A549 (cell line): ENCODE measurements at regions not wholly inside any gene's neighbourhood (a gene's known extent, or its start where the extent isn't known, plus 50 kb on each side); places are given as distances from the start of the nearest gene placed in this dataset.

ENCODE experiments used
- ATAC-seq, 2 experiments: fragments of 200-7000 bp in 1 of 2; fragments of >200 bp in 1 of 2; cut with Nextera tagmentation in 1 of 2; cut with Tn5 transposase in 1 of 2; 3 replicates each; pipeline versions ENCODE4 v1.8.0 to v1.9.1; 2018 to 2020; ENCODE audit warnings: mild to moderate bottlenecking in 1 of 2, moderate library complexity in 1 of 2
- CTCF ChIA-PET: fragments of 300-600 bp; sonication (Branson Sonifier 250); formaldehyde crosslinking; extraction: SDS; loops from one replicate; lab custom pipeline; 2021; ENCODE audit warnings: antibody characterized with exemption, inconsistent platforms; lab: Yijun Ruan, JAX
- POLR2A ChIA-PET: fragments of 350-600 bp; formaldehyde crosslinking; extraction: SDS; loops from one replicate; lab custom pipeline; 2021; ENCODE audit warnings: antibody characterized with exemption, inconsistent platforms; lab: Yijun Ruan, JAX
- DNase-seq, 2 experiments: peaks; one replicate each; pipeline versions ENCODE4 v3.0.0 to v3.0.0-alpha.2; 2011 to 2016; ENCODE audit warnings: low read depth in 1 of 2, low spot score in 1 of 2
- FAIRE-seq: peaks from 2 replicates; lab custom pipeline; 2011; peaks lifted over from hg19 to GRCh38; lab: Jason Lieb, UNC
- H3K27ac ChIP-seq, 2 experiments: fragments of >200 bp; sonication (Bioruptor Twin); formaldehyde crosslinking; 3 replicates each; pipeline ENCODE4 v1.5.1; 2016 to 2017
- H3K4me1 ChIP-seq: fragments of >200 bp; sonication (Bioruptor Twin); formaldehyde crosslinking; 3 replicates; pipeline ENCODE4 v1.6.1; 2016
- H3K4me2 ChIP-seq: fragments of >200 bp; sonication (Bioruptor Twin); formaldehyde crosslinking; 3 replicates; pipeline ENCODE4 v1.6.1; 2016
- H3K4me3 ChIP-seq: fragments of >200 bp; sonication (Bioruptor Twin); formaldehyde crosslinking; 3 replicates; pipeline ENCODE4 v1.5.1; 2016
- H3K9me3 ChIP-seq: fragments of >200 bp; sonication (Bioruptor Twin); formaldehyde crosslinking; 3 replicates; pipeline ENCODE4 v1.6.1; 2016
- CEBPB ChIP-seq, 2 experiments: fragments of >200 bp in 1 of 2; sonication (Bioruptor Twin) in 1 of 2; formaldehyde crosslinking in 1 of 2; IDR thresholded peaks; 2 replicates each; pipeline ENCODE4 v1.6.1; 2012 to 2016
- CHD2 ChIP-seq: fragments of 150-350 bp; IDR thresholded peaks from 2 replicates; pipeline ENCODE4 v1.6.1; 2014; ENCODE audit warnings: low read length; ENCODE audit not compliant: partially characterized antibody
- EHMT2 ChIP-seq: fragments of 200-600 bp; sonication (generic); IDR thresholded peaks from 2 replicates; pipeline ENCODE4 v1.6.1; 2016; ENCODE audit warnings: antibody characterized with exemption, low read depth, mild to moderate bottlenecking, moderate library complexity
- EP300 ChIP-seq, 2 experiments: fragments of >200 bp; sonication (Bioruptor Twin); formaldehyde crosslinking; IDR thresholded peaks; 2 replicates in 1 of 2; 3 replicates in 1 of 2; pipeline ENCODE4 v1.6.1; 2016 to 2017
- FOSB ChIP-seq: fragments of 250-450 bp; sonication (Bioruptor Pico); IDR thresholded peaks from 2 replicates; pipeline ENCODE4 v1.5.0; 2020; ENCODE audit warnings: mild to moderate bottlenecking, moderate library complexity
- FOSL2 ChIP-seq, 2 experiments: fragments of 450-650 bp in 1 of 2; fragments of >200 bp in 1 of 2; sonication (Bioruptor Twin) in 1 of 2; formaldehyde crosslinking; IDR thresholded peaks; 2 replicates each; pipeline versions ENCODE4 v1.5.0 to v1.6.1; 2016 to 2020; ENCODE audit warnings: mild to moderate bottlenecking in 1 of 2, moderate library complexity in 1 of 2
- HDAC2 ChIP-seq: fragments of 200-600 bp; sonication (generic); IDR thresholded peaks from 2 replicates; pipeline ENCODE4 v1.6.1; 2016
- HEYL ChIP-seq: fragments of 250-450 bp; sonication (Bioruptor Pico); IDR thresholded peaks from 2 replicates; pipeline ENCODE4 v1.8.0; 2021; ENCODE audit warnings: mild to moderate bottlenecking, moderate library complexity
- HOXA7 ChIP-seq: fragments of 250-450 bp; sonication (Bioruptor Pico); IDR thresholded peaks from 2 replicates; pipeline ENCODE4 v1.5.0; 2020; ENCODE audit warnings: mild to moderate bottlenecking, moderate library complexity
- HOXB5 ChIP-seq: fragments of 250-450 bp; sonication (Bioruptor Pico); IDR thresholded peaks from 2 replicates; pipeline ENCODE4 v1.5.0; 2020; ENCODE audit warnings: mild to moderate bottlenecking, moderate library complexity
- KDM1A ChIP-seq: fragments of 200-600 bp; sonication (generic); IDR thresholded peaks from 2 replicates; pipeline ENCODE4 v1.6.1; 2016; ENCODE audit warnings: low read depth, mild to moderate bottlenecking
- MAZ ChIP-seq: fragments of 150-350 bp; IDR thresholded peaks from 2 replicates; pipeline ENCODE4 v1.6.1; 2014; ENCODE audit warnings: antibody characterized with exemption, low read depth, low read length, borderline replicate concordance
- MYC ChIP-seq: IDR thresholded peaks from 2 replicates; pipeline ENCODE4 v1.6.1; 2012; ENCODE audit warnings: mild to moderate bottlenecking, inconsistent platforms, low read length, improper control_type of control experiment, borderline replicate concordance
- NPAS2 ChIP-seq: fragments of 250-450 bp; sonication (Bioruptor Pico); IDR thresholded peaks from 2 replicates; pipeline ENCODE4 v1.8.0; 2022; ENCODE audit warnings: mild to moderate bottlenecking, moderate library complexity, borderline replicate concordance
- PHF8 ChIP-seq: fragments of 200-600 bp; sonication (generic); IDR thresholded peaks from 2 replicates; pipeline ENCODE4 v1.6.1; 2016; ENCODE audit warnings: low read depth, mild to moderate bottlenecking, antibody characterized with exemption, moderate library complexity, borderline replicate concordance
- POLR2AphosphoS2 ChIP-seq: conservative IDR thresholded peaks from 2 replicates; pipeline ENCODE4 v1.6.1; 2012; ENCODE audit warnings: low read length, improper control_type of control experiment, inconsistent platforms
- RARB ChIP-seq: fragments of 250-450 bp; sonication (Bioruptor Pico); IDR thresholded peaks from 2 replicates; pipeline ENCODE4 v1.8.0; 2021; ENCODE audit warnings: mild to moderate bottlenecking, moderate library complexity
- RCOR1 ChIP-seq: fragments of 150-350 bp; IDR thresholded peaks from 2 replicates; pipeline ENCODE4 v1.6.1; 2014; ENCODE audit warnings: antibody characterized with exemption, low read length, low read depth
- SMC3 ChIP-seq: fragments of >200 bp; sonication (Bioruptor Twin); formaldehyde crosslinking; IDR thresholded peaks from 3 replicates; pipeline ENCODE4 v1.6.1; 2018; ENCODE audit warnings: inconsistent platforms
- SREBF2 ChIP-seq: fragments of 450-650 bp; IDR thresholded peaks from 2 replicates; pipeline ENCODE4 v1.6.1; 2014; ENCODE audit warnings: mild to moderate bottlenecking, moderate library complexity
- TP53 ChIP-seq: fragments of 250-450 bp; sonication (Bioruptor Pico); IDR thresholded peaks from 2 replicates; pipeline ENCODE4 v1.5.0; 2021; ENCODE audit warnings: mild to moderate bottlenecking, moderate library complexity
- ZC3H11A ChIP-seq: fragments of 450-650 bp; IDR thresholded peaks from 2 replicates; pipeline ENCODE4 v1.6.1; 2014; ENCODE audit warnings: antibody characterized with exemption, mild to moderate bottlenecking
- ZFP36 ChIP-seq: fragments of 450-650 bp; IDR thresholded peaks from 2 replicates; pipeline ENCODE4 v1.6.1; 2014; ENCODE audit warnings: borderline replicate concordance; ENCODE audit not compliant: partially characterized antibody
- WGBS: methylation state at CpG from one replicate; pipeline ENCODE4 v1.1.6; 2017; ENCODE audit errors: missing lambda C conversion rate; 5-methylcytosine and 5-hydroxymethylcytosine counted together
- TF ChIP-seq, protein P1 (sequence below): IDR thresholded peaks from 2 replicates; pipeline ENCODE4 v1.6.1; 2012; ENCODE audit warnings: low read depth, borderline replicate concordance
- TF ChIP-seq, protein P2 (sequence below): fragments of 450-650 bp; IDR thresholded peaks from 2 replicates; pipeline ENCODE4 v1.6.1; 2014; ENCODE audit warnings: antibody characterized with exemption
- TF ChIP-seq, protein P3 (sequence below): fragments of >200 bp; sonication (Bioruptor Twin); formaldehyde crosslinking; IDR thresholded peaks from 3 replicates; pipeline ENCODE4 v1.6.1; 2016
- TF ChIP-seq, protein P4 (sequence below): fragments of 150-350 bp; IDR thresholded peaks from 2 replicates; pipeline ENCODE4 v1.6.1; 2014; ENCODE audit warnings: low read depth, mild to moderate bottlenecking, low read length
- TF ChIP-seq, protein P5 (sequence below): fragments of 250-450 bp; sonication (Bioruptor Pico); IDR thresholded peaks from 2 replicates; pipeline ENCODE4 v1.5.0; 2020; ENCODE audit warnings: low read depth, mild to moderate bottlenecking, moderate library complexity

DNA sequence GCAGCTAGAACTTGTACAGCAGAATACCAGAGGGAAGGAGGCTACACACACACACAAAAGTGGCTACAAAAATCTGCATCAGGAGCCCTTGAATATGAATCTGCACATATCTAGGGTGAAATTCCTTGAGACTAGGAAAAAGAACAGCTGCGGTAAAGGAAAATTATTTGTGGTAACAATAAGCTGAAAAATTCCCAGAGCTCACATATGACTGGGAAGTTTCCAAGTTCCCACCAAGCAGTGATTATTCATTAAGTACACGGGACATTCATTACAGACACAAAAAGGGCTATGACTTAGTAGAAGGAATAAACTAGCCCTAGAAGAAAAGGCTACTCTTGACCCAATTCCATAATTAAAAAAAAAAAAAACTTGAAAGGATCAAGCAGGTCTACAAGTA is 149.5 kb upstream of the BACE2 start:
- Histone ChIP-seq H3K9me3 (no peaks in the 10 kb centered on the region), H3K27ac (no peak overlapping the region), H3K4me3 (no peak overlapping the region), H3K4me1 (no peaks in the 10 kb centered on the region), H3K4me2 (no peak overlapping the region)
- DNase-seq (no peak), ATAC-seq (no peak), FAIRE-seq (no peak)
- ChIA-PET POLR2A (no interaction called here), CTCF (no interaction called here)
- TF ChIP-seq, protein P1, sequence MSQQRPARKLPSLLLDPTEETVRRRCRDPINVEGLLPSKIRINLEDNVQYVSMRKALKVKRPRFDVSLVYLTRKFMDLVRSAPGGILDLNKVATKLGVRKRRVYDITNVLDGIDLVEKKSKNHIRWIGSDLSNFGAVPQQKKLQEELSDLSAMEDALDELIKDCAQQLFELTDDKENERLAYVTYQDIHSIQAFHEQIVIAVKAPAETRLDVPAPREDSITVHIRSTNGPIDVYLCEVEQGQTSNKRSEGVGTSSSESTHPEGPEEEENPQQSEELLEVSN = no peak
- TF ChIP-seq EP300 (IDR thresholded peaks at IDR 0.05) (no peak), PHF8 (no peak), HDAC2 (no peak), MYC (no peak), CHD2 (no peak), CEBPB (IDR thresholded peaks at IDR 0.05) (no peak), SREBF2 (no peak), NPAS2 (CRISPR knock-in tag) (no peak), ZFP36 (no peak), POLR2AphosphoS2 (no peak), RCOR1 (no peak), TP53 (no peak), ZC3H11A (no peak), SMC3 (no peak), KDM1A (no peak), HOXA7 (no peak)
- TF ChIP-seq, protein P2, sequence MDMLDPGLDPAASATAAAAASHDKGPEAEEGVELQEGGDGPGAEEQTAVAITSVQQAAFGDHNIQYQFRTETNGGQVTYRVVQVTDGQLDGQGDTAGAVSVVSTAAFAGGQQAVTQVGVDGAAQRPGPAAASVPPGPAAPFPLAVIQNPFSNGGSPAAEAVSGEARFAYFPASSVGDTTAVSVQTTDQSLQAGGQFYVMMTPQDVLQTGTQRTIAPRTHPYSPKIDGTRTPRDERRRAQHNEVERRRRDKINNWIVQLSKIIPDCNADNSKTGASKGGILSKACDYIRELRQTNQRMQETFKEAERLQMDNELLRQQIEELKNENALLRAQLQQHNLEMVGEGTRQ = no peak
- TF ChIP-seq, protein P3, sequence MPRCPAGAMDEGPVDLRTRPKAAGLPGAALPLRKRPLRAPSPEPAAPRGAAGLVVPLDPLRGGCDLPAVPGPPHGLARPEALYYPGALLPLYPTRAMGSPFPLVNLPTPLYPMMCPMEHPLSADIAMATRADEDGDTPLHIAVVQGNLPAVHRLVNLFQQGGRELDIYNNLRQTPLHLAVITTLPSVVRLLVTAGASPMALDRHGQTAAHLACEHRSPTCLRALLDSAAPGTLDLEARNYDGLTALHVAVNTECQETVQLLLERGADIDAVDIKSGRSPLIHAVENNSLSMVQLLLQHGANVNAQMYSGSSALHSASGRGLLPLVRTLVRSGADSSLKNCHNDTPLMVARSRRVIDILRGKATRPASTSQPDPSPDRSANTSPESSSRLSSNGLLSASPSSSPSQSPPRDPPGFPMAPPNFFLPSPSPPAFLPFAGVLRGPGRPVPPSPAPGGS = no peak
- 48% methylated on average over 2 of the region's 2 CpGs for WGBS

DNA sequence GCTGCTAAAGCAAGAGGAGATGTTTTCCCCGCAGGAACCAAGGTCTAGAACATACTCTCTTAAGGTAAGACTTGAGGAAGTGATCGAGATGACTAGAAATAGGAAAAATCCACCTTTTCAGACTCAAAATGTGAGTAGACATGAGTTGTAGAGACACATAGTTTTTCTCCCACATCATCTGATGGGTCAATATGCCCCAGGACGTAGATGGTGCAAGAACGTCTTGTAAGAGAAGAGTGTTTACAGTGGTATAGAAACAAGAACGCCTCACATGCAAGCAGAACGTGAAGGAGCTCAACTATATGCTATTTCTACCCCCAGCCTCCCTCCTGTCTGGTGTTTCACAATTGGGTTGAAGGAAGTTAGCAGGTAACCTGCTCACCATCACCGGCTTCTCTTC is 144.0 kb upstream of the BACE2 start:
- CTCF ChIA-PET = interaction anchor here (0.6 to 1.3 kb wide), 3 partner anchors 12 to 732 kb away, joined by 3 read pairs; no protein-coding TSS in a partner anchor
- FAIRE-seq (no peak), ATAC-seq (no peak), DNase-seq (no peak)
- H3K4me2 ChIP-seq = no peak overlapping the region
- 3% methylated on average over 7 of the region's 7 CpGs for WGBS
- POLR2A ChIA-PET = no interaction called here
- no peak overlapping the region for H3K27ac ChIP-seq
- H3K9me3 ChIP-seq = no peaks in the 10 kb centered on the region
- no peak overlapping the region for H3K4me3 ChIP-seq
- no peaks in the 10 kb centered on the region for H3K4me1 ChIP-seq
- TF ChIP-seq EHMT2 (no peak), HOXB5 (CRISPR knock-in tag) (no peak), MYC (no peak), CHD2 (no peak), FOSL2 (IDR thresholded peaks at IDR 0.05) (no peak), FOSL2 (CRISPR knock-in tag; IDR thresholded peaks at IDR 0.05) (no peak), HEYL (no peak), MAZ (no peak), FOSB (no peak), RARB (CRISPR knock-in tag) (no peak), TP53 (no peak)
- TF ChIP-seq, protein P4, sequence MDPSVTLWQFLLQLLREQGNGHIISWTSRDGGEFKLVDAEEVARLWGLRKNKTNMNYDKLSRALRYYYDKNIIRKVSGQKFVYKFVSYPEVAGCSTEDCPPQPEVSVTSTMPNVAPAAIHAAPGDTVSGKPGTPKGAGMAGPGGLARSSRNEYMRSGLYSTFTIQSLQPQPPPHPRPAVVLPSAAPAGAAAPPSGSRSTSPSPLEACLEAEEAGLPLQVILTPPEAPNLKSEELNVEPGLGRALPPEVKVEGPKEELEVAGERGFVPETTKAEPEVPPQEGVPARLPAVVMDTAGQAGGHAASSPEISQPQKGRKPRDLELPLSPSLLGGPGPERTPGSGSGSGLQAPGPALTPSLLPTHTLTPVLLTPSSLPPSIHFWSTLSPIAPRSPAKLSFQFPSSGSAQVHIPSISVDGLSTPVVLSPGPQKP = no peak
- TF ChIP-seq, protein P5, sequence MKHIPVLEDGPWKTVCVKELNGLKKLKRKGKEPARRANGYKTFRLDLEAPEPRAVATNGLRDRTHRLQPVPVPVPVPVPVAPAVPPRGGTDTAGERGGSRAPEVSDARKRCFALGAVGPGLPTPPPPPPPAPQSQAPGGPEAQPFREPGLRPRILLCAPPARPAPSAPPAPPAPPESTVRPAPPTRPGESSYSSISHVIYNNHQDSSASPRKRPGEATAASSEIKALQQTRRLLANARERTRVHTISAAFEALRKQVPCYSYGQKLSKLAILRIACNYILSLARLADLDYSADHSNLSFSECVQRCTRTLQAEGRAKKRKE (CRISPR knock-in tag) = no peak
